OCI-LY3 (cell line): ENCODE measurements at regions not wholly inside any gene's neighbourhood (a gene's known extent, or its start where the extent isn't known, plus 50 kb on each side); places are given as distances from the start of the nearest gene placed in this dataset.

Experiments used
- CTCF ChIP-seq: fragments of 200-600, 300-600 bp; sonication (generic); IDR thresholded peaks from 2 replicates; pipeline ENCODE4 v1.5.1; 2014; ENCODE audit warnings: antibody characterized with exemption, low read length, low read depth
- EZH2phosphoT487 ChIP-seq: fragments of 200-600 bp; shearing (Covaris generic); IDR thresholded peaks from 2 replicates; pipeline ENCODE4 v1.6.1; 2018; ENCODE audit warnings: antibody characterized with exemption, mixed run types, low read depth

GRCh38 chr6:159602431-159603041 lies 90.5 kb downstream of the SOD2 start:
- TF ChIP-seq CTCF: no peak
- TF ChIP-seq EZH2phosphoT487: no peak
